GM18907 (cell line): ENCODE measurements at regions not wholly inside any gene's neighbourhood (a gene's known extent, or its start where the extent isn't known, plus 50 kb on each side); places are given as distances from the start of the nearest gene placed in this dataset.

ENCODE experiments used
- ATAC-seq: cut with Tn5 transposase; IDR thresholded peaks from one replicate; pipeline ENCODE4 v1.9.1; 2021; ENCODE audit warnings: mild to moderate bottlenecking, moderate library complexity; ENCODE audit not compliant: unreplicated experiment

GRCh38 chr13:34217343-34218025 lies 399.5 kb downstream of the RFC3 start:
- ATAC-seq, result no peak

- ATAC-seq, result no peak
Measured at GRCh38 chr13:34223984-34224383, 406.0 kb downstream of the RFC3 start.

- ATAC-seq, result no peak
Measured at GRCh38 chr13:34224877-34225276, 406.9 kb downstream of the RFC3 start.

GRCh38 chr13:34230271-34230670 lies 412.3 kb downstream of the RFC3 start:
- ATAC-seq, result no peak

- no peak for ATAC-seq
Measured at GRCh38 chr13:34241332-34241731, 423.4 kb downstream of the RFC3 start.

- ATAC-seq, result no peak
Measured at GRCh38 chr13:34243403-34243802, 425.5 kb downstream of the RFC3 start.

GRCh38 chr13:34246511-34246910 lies 428.6 kb downstream of the RFC3 start:
- no peak for ATAC-seq

- no peak for ATAC-seq
Measured at GRCh38 chr13:34247596-34247995, 429.6 kb downstream of the RFC3 start.

- ATAC-seq, result no peak
Measured at GRCh38 chr13:34249546-34250039, 431.6 kb downstream of the RFC3 start.

- no peak for ATAC-seq
Measured at GRCh38 chr13:34250151-34250670, 432.3 kb downstream of the RFC3 start.

GRCh38 chr13:34254366-34254765 lies 436.4 kb downstream of the RFC3 start:
- ATAC-seq, result no peak

- no peak for ATAC-seq
Measured at GRCh38 chr13:34255711-34256110, 437.8 kb downstream of the RFC3 start.

- ATAC-seq, result no peak
Measured at GRCh38 chr13:34256236-34256635, 438.3 kb downstream of the RFC3 start.

GRCh38 chr13:34257966-34258365 lies 440.0 kb downstream of the RFC3 start:
- ATAC-seq, result no peak

- no peak for ATAC-seq
Measured at GRCh38 chr13:34258646-34259386, 440.9 kb downstream of the RFC3 start.

GRCh38 chr13:34263681-34264080 lies 445.7 kb downstream of the RFC3 start:
- no peak for ATAC-seq

GRCh38 chr13:34265046-34265679 lies 447.2 kb downstream of the RFC3 start:
- no peak for ATAC-seq

- no peak for ATAC-seq
Measured at GRCh38 chr13:34276764-34277163, 458.8 kb downstream of the RFC3 start.

GRCh38 chr13:34277936-34278335 lies 460.0 kb downstream of the RFC3 start:
- no peak for ATAC-seq

GRCh38 chr13:34278780-34279179 lies 460.8 kb downstream of the RFC3 start:
- no peak for ATAC-seq

- no peak for ATAC-seq
Measured at GRCh38 chr13:34290661-34291060, 472.7 kb downstream of the RFC3 start.
